Suppressor macrophage (primary cell): ENCODE measurements at regions not wholly inside any gene's neighbourhood (a gene's known extent, or its start where the extent isn't known, plus 50 kb on each side); places are given as distances from the start of the nearest gene placed in this dataset.
"Not testable (repeated sequence)": the region's sequence is repeated elsewhere in the genome, so short reads cannot be mapped to it uniquely, and the experiment has no call there.

Source experiments
- DNase-seq, 4 experiments: peaks; one replicate each; pipeline ENCODE4 v3.0.0-alpha.2; 2020 to 2022

GRCh38 chr9:135277219-135278201, 190.0 kb downstream of the OLFM1 start:
- no peak for DNase-seq

GRCh38 chr9:135278586-135278985, 191.1 kb downstream of the OLFM1 start:
- DNase-seq, result no peak

GRCh38 chr9:135279385-135279784, 191.9 kb downstream of the OLFM1 start:
- DNase-seq, result no peak

DNA sequence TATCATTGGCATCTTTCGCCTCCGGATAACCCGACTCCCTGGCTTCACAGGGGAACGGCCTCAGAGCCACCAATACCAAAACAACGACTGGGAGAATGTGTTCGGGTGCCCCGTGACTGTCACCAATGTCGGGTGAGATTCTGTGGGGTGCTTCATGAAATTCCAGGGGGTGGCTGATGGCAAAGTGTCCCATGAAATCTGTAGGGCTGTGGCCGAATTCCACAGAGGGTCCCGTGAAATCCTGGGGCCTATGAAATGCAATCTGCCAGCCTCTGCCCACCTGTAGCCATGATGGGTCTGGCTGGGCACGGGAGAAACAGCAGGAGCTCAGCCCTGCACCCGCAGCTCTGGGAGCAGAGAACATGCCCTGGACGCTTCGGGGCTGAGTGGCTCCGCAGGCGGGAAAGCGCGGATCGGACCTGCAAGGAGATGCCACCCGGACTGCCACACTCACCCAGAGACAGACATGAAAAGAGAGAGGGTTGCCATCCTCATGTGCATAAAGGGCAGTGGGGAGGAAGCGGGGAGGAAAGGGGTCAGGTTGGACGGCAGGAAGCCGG, 192.4 kb downstream of the OLFM1 start:
- no peak for DNase-seq

GRCh38 chr9:135280666-135281065, 193.2 kb downstream of the OLFM1 start:
- no peak for DNase-seq

GRCh38 chr9:135281151-135281550, 193.7 kb downstream of the OLFM1 start:
- DNase-seq, result no peak

DNA sequence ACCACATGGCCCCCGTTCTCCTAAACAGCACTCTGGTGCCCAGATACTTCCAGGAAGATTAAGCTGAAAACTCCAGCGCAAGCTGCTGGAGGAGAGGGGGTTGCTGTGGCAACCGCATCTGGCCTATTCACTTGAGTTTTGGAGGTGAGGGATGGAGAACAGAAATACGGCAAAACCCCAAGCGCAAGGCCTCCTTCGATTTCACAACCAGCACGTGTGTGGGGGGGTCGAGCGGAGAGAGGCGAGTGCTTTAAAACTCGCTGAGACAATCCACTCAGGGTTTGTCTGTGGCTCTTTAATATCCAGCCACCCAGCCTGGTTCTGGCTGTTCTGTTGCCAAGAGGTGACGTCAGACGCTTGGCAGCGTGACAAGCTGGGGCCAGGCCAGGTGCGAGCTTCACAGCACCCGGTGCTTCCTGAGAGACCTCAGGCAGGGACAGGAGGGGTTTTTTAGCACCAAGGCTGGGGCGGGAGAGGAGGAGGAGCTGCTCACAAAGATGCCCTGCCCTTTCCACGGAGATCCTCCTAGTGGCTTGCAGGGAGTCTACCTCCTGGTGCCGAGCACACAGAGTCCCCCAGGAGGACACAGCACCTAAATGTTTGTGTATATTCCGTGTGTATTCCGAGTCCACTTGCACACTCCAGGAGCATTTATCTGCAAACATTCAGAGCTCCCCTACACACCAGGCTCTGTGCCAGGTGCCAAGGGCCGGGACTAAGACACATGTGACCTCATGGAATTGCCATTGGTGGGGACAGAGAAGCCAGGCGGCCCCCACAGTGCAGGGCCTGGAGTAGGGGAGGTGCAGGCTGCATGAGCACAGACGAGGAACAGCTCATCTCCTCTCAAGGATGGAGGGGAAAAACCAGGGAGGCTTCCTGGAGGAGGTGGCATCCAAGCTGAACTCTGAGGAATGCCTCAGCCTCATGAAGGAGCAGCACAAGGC, 194.6 kb downstream of the OLFM1 start:
- no peak for DNase-seq

DNA sequence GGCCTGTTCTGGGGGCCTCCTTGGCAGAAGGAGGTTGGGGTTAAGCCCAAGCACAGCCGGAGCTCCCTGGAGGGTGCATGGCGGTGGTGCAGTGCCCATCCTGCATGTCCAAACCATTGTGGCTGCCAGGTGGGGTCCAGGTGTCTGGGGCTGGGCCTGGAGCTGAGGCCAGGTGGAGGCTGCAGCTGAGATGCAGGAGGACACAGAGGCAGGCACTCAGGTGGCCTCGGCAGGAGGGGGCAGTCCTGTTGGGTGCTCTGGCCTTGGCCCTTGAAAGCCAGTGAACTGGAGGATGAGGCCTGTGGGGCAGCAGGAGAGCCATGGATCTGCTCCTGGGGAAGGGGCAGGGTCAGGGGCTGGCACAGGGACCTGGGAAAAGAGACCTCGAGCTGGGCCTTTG, 195.3 kb downstream of the OLFM1 start:
- no peak for DNase-seq

DNA sequence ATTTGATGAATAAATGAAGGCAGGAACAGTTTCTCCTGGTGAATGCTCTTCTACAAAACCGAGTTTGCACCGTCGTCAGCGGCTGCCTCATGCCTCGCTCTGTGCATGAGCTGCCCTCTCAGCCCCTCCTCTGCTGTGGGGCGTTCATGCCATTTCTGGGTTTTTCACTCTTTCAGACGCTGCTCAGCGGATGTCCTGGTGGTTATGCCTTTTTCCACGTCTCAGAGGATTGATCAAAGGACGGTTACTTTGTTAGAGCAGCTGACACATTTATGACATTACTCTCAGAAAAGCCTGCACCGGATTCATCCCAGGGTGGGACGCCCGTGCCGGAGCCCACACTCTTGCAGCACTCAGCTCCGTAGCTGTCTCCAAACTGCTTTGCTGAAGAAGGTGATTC, 195.9 kb upstream of the PPP1R26 start:
- no peak for DNase-seq

DNA sequence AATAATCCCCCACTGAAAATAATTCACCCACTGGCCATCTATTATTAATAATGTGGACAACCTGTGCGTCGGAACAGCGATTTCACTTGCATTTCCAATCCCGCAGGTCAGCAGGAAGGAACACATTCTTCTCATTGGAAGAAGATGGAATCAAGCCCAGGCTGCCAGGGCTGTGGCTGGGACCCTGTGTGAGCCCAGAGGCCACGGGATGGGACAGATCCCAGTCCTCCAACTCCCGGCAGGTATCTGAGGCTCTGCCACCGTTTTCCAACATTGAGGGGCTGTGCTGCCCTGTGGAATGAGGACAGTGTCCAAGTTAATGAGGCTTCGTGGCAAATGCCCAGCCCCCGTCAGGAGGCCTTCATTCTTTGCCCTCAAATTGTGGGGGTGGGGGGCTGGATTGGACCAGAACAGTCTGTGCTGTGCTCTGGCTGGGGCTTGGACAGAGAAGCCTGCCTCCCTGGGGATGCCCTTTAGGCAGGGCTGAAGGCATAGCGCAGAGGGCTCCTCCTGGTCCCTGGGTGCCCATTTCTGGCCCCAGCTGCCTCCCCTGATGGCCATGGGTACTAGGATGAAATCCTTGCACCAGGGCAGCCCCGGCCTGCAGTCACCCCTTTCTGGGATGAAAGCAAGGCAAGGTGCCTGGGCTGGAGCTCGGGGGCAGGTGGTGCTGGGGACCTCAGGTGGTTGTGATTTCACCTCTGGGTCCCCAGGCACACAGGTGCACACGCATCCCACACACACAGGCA, 195.0 kb upstream of the PPP1R26 start:
- DNase-seq, result no peak

DNA sequence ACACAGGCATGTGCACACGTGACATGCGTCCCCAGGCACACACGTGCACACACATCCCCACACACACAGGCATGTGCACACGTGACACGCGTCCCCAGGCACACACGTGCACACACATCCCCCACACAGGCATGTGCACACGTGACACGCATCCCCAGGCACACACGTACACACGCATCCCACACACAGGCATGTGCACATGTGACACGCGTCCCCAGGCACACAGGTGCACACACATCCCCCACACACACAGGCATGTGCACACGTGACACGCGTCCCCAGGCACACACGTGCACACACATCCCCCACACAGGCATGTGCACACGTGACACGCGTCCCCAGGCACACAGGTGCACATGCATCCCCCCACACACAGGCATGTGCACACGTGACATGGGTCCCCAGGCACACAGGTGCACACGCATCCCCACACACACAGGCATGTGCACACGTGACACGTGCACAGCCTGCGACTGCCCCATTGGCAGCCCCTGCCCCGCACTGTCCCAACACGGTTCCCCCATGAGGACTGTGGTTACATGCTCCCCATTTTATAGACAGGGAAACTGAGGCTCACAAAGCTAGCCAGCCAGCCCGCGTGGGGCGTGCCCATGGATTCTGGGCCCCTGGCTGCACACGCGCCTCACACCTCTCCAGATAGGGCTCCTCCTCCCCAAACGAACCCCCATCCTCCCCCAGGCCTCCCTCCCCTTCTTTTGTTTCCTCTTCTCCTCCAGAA, 193.2 kb upstream of the PPP1R26 start:
- not testable (repeated sequence) for DNase-seq

GRCh38 chr9:135286961-135287360, 192.6 kb upstream of the PPP1R26 start:
- no peak for DNase-seq

- DNase-seq, result no peak
Observed at GRCh38 chr9:135287627-135288026, 192.0 kb upstream of the PPP1R26 start.

GRCh38 chr9:135288054-135288453, 191.5 kb upstream of the PPP1R26 start:
- DNase-seq, result no peak

DNA sequence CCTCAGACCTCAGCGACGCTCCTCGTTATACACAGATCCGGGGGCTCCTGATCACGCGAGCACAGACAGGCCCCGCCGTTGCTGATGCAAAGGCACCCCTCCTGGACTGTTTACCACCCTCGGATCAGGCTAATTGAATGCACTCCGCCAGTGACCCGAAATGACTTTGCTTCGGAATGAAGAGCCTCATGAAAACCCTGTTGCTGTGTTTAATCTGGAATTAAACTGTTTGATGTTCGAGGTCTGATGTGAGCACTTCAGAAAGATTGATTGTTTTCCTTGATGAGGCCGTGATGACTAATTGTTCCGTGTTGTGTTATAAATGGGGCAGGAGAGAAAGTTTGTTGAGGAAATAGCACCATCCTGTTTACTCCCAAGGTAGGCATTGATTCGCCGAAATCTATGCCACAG, 190.5 kb upstream of the PPP1R26 start:
- DNase-seq, result no peak

DNA sequence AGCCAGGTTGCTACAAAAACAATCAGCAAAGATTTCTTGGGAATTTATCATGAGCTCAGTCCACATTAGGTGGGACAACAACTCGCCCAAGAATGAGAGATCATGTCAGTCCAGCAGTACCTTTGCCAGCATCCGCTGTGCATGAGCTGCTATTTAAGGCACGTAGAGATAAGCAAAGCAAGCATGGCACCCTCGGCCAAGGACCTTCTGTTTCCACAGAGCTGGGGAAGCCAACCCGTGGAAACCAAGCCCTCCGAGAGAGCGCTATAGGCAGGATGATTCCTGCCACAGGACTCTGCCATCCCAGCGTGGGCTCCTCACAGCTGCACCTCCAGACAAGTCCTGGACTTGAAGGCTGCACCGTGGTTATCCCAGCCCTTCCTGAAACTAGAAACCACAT, 189.5 kb upstream of the PPP1R26 start:
- no peak for DNase-seq

GRCh38 chr9:135290566-135290965, 189.0 kb upstream of the PPP1R26 start:
- DNase-seq, result no peak

DNA sequence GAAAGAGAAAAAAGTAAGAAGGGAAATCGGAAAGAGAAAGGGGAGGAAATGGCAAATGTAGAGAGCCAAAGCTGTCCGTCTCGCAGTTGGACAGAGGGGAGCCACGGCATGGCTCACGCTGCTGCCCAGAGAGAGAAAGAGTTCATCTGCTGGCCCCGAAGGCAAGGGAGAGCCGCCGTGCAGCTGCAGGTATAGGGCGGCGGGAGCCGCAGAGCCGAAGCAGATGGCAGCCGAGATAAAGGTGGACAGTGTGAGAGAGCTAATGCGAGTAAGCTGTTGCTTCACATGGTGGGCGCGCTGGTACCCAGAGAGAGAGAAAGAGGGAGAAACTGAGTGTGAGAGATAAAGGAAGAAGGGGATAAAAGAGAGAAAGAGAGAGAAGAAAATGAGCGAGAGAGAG, 188.4 kb upstream of the PPP1R26 start:
- no peak for DNase-seq

DNA sequence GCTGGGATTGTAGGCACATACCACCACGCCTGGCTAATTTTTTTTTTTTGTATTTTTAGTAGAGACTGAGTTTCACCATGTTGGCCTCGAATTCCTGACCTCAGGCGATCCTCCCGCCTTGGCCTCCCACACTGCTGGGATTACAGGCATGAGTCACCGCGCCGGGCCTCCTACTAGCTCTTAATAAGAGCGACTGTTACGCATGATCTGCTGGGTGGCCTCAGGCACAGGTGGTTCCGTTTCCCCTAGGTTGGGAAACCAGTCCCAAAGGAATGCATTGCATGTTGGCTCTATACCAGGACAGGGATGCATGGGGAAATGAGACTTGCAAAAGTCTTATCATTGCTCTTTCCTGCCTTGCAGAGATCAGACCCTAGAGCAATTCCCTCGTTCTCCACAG, 184.7 kb upstream of the PPP1R26 start:
- DNase-seq, result no peak

DNA sequence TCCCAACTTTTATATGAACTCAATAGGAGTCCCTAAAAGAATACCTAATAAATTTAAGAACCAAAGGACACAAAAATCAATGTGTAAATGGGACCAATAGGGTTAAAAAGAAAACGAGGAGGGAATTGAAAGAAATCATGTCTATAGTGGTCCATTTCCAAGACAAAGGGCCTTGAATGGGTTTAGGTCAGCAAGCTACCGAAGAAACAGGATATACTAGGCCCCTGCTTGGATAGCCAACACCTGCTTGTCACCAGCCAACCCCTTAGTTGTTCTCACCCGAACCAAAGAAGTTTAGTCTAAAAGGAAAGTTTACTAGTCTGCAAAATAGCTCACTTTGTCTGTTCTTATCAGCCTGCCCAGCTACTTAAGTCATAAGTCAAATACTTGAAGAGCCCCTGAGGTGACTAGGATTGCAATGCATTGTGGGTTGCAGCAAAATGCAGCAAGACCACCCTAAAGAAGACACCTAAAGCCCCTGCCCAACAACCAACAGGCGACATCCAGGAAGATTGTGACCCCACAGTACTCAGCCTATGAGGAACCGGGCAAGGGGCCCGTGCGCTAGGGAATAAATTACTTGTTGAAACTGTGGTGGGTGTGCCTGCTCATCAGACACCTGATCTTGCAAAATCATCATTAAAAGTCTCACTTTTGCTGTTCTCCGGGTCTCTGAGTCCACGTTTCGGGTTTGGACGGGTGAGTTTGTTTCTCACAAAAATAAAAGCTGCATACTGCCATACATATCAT, 183.9 kb upstream of the PPP1R26 start:
- no peak for DNase-seq
